ENCODE measurements at regions not wholly inside any gene's neighbourhood (a gene's known extent, or its start where the extent isn't known, plus 50 kb on each side); places are given as distances from the start of the nearest gene placed in this dataset.

DNA sequence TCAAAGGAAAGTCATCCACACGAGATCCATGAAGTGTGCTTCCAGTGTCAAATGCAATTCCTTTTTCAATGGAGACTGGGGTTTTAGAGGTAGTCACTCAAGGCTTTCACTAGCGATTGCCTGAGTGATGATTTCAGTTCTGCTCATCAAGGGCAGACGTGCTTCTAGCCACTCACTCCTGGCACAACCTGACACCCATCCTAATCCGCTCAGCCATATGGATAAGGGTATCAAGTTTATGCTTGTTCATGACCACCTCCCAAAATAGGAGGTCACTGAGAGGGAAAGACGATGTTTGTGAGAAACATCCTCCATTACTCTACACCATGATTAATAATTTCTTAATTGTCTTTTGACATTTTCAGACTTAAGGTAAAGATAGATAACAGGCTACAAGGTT, 91.3 kb upstream of the HEY2 start:
- DNase-seq (ENCODE audit: low read depth, low spot score) = no peak

DNA sequence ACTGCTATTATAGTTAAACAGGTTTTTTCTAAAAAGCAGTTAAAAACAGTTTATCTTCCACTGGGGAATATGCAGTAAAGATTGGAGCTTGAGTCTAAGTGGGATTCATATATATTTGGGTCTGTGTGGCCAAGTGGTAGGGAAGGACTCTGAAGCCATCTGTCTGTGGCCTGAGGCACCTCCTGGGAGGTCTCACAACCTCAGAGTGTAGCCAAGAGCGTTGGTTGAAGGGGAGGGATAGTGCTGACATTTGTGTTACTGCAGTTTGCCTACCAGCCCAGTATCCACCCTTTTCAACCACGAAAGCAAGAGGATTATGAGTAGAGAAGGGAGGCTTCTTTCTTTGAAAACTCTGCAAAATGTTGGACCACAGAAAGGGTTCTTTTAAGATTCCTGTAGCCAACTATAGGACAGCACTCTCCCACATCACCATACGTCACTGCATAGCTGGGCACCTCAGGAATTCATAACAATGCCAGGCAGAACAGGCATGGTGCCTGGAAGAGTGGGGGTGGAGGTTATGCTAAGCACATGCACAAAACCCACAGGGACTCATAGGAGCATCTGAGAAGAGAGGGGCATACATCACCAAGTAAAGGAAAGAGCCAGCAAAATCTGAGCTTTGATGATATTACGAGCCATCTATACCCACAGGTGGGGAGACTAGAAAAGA, 90.5 kb upstream of the HEY2 start:
- DNase-seq (ENCODE audit: low read depth, low spot score) = no peak

DNA sequence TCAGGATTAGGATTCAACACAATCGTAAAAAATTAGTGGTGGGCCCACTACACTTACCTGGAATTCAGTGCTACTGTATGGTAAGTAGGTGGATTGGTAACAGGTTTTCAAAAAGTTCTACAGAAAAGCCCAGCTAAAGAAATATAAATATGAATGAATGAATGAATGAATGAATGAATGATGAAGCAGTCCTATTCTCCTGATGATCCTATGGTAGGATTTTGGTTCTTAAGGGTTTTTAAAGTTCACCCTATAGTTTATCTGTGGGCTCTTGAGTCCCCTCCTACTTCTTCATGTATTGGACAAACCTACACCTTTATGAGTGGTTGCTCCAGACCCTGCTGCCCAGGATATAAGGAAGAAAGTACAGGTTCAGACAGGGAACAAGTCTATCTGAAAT, 89.5 kb upstream of the HEY2 start:
- DNase-seq (ENCODE audit: low read depth, low spot score) = no peak

GRCh38 chr6:125662296-125662695, 87.1 kb upstream of the HEY2 start:
- DNase-seq (ENCODE audit: low read depth, low spot score) = no peak

- DNase-seq (ENCODE audit: low read depth, low spot score) = no peak
These were observed 84.1 kb upstream of the HEY2 start for GRCh38 chr6:125665295-125665814.

DNA sequence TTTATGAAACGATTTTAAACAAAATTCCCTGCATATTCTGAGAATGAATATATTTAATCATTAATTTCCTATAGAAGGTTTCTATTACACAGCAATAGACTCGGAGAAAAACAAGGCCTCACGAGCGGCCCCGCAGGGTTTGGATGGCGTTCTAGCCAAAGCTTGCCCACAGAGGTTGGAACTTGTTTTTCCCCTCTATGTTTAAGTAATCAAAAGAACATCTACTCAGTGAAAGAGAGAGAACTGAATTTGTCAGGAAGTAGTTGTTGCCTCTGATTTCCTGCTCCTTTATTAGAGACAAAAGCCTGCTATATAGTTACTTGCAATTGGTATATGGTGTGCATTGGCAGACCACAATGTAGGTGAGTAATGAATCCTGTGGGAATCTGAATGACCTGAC, 82.1 kb upstream of the HEY2 start:
- DNase-seq (ENCODE audit: low read depth, low spot score) = no peak

GRCh38 chr6:125668071-125668470, 81.4 kb upstream of the HEY2 start:
- no peak for DNase-seq (ENCODE audit: low read depth, low spot score)

GRCh38 chr6:125670568-125670967, 78.9 kb upstream of the HEY2 start:
- no peak for DNase-seq (ENCODE audit: low read depth, low spot score)

GRCh38 chr6:125671323-125671722, 78.1 kb upstream of the HEY2 start:
- no peak for DNase-seq (ENCODE audit: low read depth, low spot score)

- no peak for DNase-seq (ENCODE audit: low read depth, low spot score)
These were observed 75.2 kb upstream of the HEY2 start for GRCh38 chr6:125674230-125674629.

DNA sequence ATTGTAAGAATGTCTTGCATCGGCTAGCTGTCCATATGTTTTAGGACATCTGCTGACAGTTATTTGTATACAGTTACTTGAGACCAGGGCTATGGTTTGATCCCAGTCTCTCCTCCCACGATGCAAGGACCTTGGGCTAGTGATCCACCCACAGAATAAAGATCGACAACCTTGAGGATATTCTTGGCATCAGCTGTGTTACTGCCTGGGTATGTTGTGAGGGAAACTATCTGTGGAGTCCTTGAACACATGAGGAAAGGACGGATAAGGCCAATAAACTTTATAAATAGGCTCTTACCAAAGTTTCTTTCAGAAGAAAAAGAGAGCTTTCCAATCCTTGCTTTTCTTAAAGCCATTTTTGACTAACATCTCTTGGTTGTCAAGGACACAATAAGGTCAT, 70.8 kb upstream of the HEY2 start:
- DNase-seq (ENCODE audit: low read depth, low spot score) = no peak

DNA sequence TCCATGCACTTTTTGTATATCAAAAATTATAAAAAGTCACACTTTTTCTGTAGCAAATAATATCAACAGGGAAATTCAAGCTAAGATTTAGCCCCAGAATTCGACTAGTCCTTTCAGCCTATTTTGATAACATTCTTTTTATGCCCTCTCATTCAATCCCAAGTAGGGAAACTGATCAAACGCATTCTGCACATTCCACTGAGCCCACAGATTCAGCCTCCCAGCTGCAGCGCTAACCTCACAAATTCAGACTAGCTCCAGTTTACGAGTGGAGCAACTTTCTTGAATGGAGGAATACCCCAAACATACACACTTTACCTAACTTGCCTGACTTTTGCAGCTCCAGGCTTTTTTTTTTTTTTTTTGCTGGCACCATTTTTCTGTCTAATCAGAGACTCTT, 70.3 kb upstream of the HEY2 start:
- DNase-seq (ENCODE audit: low read depth, low spot score) = no peak

- DNase-seq (ENCODE audit: low read depth, low spot score) = no peak
These were observed 69.8 kb upstream of the HEY2 start for GRCh38 chr6:125679651-125680050.

DNA sequence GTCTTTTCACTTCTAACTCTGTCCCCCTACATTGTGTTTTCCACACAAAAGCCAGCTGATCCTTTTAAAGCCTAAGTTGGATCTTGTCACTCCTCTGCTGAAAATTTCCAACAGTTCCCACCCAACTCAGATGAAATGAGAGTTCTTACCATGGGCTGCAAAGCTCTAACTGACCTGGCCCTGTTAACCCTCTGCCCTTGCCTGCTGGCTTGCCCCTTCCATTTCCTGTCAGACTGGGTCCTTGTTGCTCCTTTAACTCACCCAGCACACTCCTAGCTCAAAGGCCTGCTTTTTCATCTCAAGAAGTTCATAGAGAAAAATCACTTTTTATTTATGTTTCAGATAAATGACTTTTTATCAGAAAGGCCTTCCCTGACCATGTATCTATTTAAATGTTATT, 66.5 kb upstream of the HEY2 start:
- DNase-seq (ENCODE audit: low read depth, low spot score) = no peak

DNA sequence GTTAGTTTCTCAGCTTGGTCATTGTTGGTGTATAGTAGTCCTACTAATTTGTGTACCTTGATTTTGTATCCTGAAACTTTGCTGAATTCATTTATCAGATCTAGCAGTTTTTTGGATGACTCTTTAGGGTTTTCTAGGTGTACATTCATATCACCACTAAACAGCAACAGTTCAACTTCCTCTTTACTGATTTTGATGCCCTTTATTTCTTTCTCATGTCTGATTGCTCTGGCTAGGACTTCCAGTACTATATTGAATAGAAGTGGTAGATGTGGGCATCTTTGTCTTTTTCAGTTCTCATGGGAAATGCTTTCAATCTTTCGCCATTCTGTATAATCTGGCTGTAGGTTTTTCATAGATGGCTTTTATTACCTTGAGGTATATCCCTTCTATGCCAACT, 61.3 kb upstream of the HEY2 start:
- no peak for DNase-seq (ENCODE audit: low read depth, low spot score)

DNA sequence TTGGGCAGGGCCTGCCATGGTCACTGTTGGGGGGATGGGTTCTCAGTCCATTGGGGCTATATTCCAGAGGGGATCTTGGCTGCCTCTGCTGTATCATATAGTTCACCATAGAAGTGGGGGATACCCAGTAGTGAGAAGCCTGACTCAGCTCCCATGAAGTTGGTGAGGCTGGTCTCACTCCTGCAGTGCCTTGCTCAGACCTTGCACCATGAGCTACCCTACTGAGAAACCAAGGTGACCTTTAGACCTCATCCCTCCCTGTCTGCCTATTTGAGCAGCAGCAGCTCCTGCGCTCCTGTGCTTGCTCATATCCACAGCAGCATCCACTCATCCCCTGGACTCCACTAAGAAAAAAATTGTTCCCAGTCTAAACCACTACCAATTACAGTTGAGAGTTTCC, 56.0 kb upstream of the HEY2 start:
- no peak for DNase-seq (ENCODE audit: low read depth, low spot score)

GRCh38 chr6:125699591-125699990, 49.8 kb upstream of the HEY2 start:
- DNase-seq (ENCODE audit: low read depth, low spot score) = no peak

Data from pulmonary artery endothelial cell (primary cell).